ENCODE measurements at regions not wholly inside any gene's neighbourhood (a gene's known extent, or its start where the extent isn't known, plus 50 kb on each side); places are given as distances from the start of the nearest gene placed in this dataset.
"Not testable (repeated sequence)": the region's sequence is repeated elsewhere in the genome, so short reads cannot be mapped to it uniquely, and the experiment has no call there.

- peak; percentile 25 for DNase-seq (ENCODE audit: low spot score)
Measured at GRCh38 chr3:162398554-162398953, 901.9 kb downstream of the OTOL1 start.

GRCh38 chr3:162400697-162401096 is 904.1 kb downstream of the OTOL1 start:
- no peak for DNase-seq (ENCODE audit: low spot score)

- not testable (repeated sequence) for DNase-seq (ENCODE audit: low spot score)
Measured at GRCh38 chr3:162411556-162411955, 914.9 kb downstream of the OTOL1 start.

GRCh38 chr3:162421721-162422120 is 925.1 kb downstream of the OTOL1 start:
- no peak for DNase-seq (ENCODE audit: low spot score)

GRCh38 chr3:162428192-162428591 is 931.6 kb downstream of the OTOL1 start:
- no peak for DNase-seq (ENCODE audit: low spot score)

GRCh38 chr3:162435750-162436149 is 939.1 kb downstream of the OTOL1 start:
- no peak for DNase-seq (ENCODE audit: low spot score)

GRCh38 chr3:162436826-162437225 is 940.2 kb downstream of the OTOL1 start:
- no peak for DNase-seq (ENCODE audit: low spot score)

- DNase-seq (ENCODE audit: low spot score): no peak
Measured at GRCh38 chr3:162437480-162437879, 940.9 kb downstream of the OTOL1 start.

GRCh38 chr3:162441716-162442115 is 945.1 kb downstream of the OTOL1 start:
- no peak for DNase-seq (ENCODE audit: low spot score)

- no peak for DNase-seq (ENCODE audit: low spot score)
Measured at GRCh38 chr3:162443376-162443775, 946.8 kb downstream of the OTOL1 start.

GRCh38 chr3:162468791-162469190 is 972.2 kb downstream of the OTOL1 start:
- no peak for DNase-seq (ENCODE audit: low spot score)

GRCh38 chr3:162487138-162487537 is 990.5 kb downstream of the OTOL1 start:
- no peak for DNase-seq (ENCODE audit: low spot score)

- no peak for DNase-seq (ENCODE audit: low spot score)
Measured at GRCh38 chr3:162489853-162490252, 993.2 kb downstream of the OTOL1 start.

GRCh38 chr3:162491952-162492351 is 995.3 kb downstream of the OTOL1 start:
- DNase-seq (ENCODE audit: low spot score): no peak

GRCh38 chr3:162492446-162493081 is 996.0 kb downstream of the OTOL1 start:
- no peak for DNase-seq (ENCODE audit: low spot score)

- no peak for DNase-seq (ENCODE audit: low spot score)
Measured at GRCh38 chr3:162498626-162499025, 1002.0 kb downstream of the OTOL1 start.

- DNase-seq (ENCODE audit: low spot score): no peak
Measured at GRCh38 chr3:162507397-162507796, 1010.8 kb downstream of the OTOL1 start.

- no peak for DNase-seq (ENCODE audit: low spot score)
Measured at GRCh38 chr3:162512488-162512887, 1015.9 kb downstream of the OTOL1 start.

GRCh38 chr3:162517110-162517509 is 1020.5 kb downstream of the OTOL1 start:
- DNase-seq (ENCODE audit: low spot score): no peak

- DNase-seq (ENCODE audit: low spot score): no peak
Measured at GRCh38 chr3:162521669-162522068, 1025.1 kb downstream of the OTOL1 start.

GRCh38 chr3:162525066-162525742 is 1028.6 kb downstream of the OTOL1 start:
- no peak for DNase-seq (ENCODE audit: low spot score)

- no peak for DNase-seq (ENCODE audit: low spot score)
Measured at GRCh38 chr3:162525771-162526170, 1029.2 kb downstream of the OTOL1 start.

- DNase-seq (ENCODE audit: low spot score): no peak
Measured at GRCh38 chr3:162534431-162534830, 1037.8 kb downstream of the OTOL1 start.

GRCh38 chr3:162538491-162538890 is 1041.9 kb downstream of the OTOL1 start:
- no peak for DNase-seq (ENCODE audit: low spot score)
